Astrocyte (in vitro differentiated cells and primary cell): ENCODE measurements at regions not wholly inside any gene's neighbourhood (a gene's known extent, or its start where the extent isn't known, plus 50 kb on each side); places are given as distances from the start of the nearest gene placed in this dataset.

Experiments
- EZH2 ChIP-seq: IDR thresholded peaks from 2 replicates; pipeline ENCODE4 v1.6.1; 2012; ENCODE audit warnings: mild to moderate bottlenecking, low read length, inconsistent platforms; ENCODE audit not compliant: insufficient read depth
- TF ChIP-seq, protein P1 (sequence below): IDR thresholded peaks from 2 replicates; pipeline ENCODE4 v1.5.1; 2011; ENCODE audit warnings: low read depth, mild to moderate bottlenecking, inconsistent platforms, low read length, moderate library complexity; ENCODE audit not compliant: insufficient read depth

DNA sequence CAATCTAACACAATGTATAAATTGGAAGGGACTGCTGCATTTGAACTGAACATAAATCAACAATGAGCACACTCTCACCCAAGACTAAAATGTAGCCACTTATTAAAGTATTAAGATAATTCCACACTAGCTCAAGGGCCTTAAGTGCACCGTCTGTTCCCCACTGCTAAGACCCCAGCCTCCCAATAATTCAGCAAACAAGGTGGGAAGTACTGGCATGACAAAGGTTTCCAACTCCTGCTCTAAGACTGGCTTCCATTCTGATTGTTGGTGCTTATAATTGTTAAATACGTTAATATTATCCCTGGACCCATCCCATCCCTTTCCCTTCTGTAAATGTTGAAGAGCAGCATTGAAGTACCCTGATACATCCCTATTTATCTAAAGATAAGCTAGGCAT lies 636.7 kb downstream of the NR2F1-AS1 start:
- TF ChIP-seq, protein P1, sequence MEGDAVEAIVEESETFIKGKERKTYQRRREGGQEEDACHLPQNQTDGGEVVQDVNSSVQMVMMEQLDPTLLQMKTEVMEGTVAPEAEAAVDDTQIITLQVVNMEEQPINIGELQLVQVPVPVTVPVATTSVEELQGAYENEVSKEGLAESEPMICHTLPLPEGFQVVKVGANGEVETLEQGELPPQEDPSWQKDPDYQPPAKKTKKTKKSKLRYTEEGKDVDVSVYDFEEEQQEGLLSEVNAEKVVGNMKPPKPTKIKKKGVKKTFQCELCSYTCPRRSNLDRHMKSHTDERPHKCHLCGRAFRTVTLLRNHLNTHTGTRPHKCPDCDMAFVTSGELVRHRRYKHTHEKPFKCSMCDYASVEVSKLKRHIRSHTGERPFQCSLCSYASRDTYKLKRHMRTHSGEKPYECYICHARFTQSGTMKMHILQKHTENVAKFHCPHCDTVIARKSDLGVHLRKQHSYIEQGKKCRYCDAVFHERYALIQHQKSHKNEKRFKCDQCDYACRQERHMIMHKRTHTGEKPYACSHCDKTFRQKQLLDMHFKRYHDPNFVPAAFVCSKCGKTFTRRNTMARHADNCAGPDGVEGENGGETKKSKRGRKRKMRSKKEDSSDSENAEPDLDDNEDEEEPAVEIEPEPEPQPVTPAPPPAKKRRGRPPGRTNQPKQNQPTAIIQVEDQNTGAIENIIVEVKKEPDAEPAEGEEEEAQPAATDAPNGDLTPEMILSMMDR = no peak
- TF ChIP-seq EZH2 = no peak
